ENCODE measurements at regions not wholly inside any gene's neighbourhood (a gene's known extent, or its start where the extent isn't known, plus 50 kb on each side); places are given as distances from the start of the nearest gene placed in this dataset.

GRCh38 chr5:135246923-135247795, 151.9 kb downstream of the MACROH2A1 start:
- TF ChIP-seq CTCF (IDR thresholded peaks at IDR 0.05): no peak
- TF ChIP-seq POLR2AphosphoS5 (IDR thresholded peaks at IDR 0.05): no peak
- TF ChIP-seq POLR2A (IDR thresholded peaks at IDR 0.05): no peak
